Natural killer cell (primary cell): ENCODE measurements at regions not wholly inside any gene's neighbourhood (a gene's known extent, or its start where the extent isn't known, plus 50 kb on each side); places are given as distances from the start of the nearest gene placed in this dataset.

Experiments used
- ATAC-seq, 3 donors: fragments of 150-1000 bp in 2 of 3; fragments of 200-7000 bp in 1 of 3; cut with Tn5 transposase; 1 replicate in 1 of 3; 2 replicates in 2 of 3; pipeline ENCODE4 v1.10.0; 2021; ENCODE audit warnings: mild to moderate bottlenecking in 2 of 3, moderate library complexity in 2 of 3
- DNase-seq, 2 donors: peaks; one replicate each; pipeline versions ENCODE4 v3.0.0 to v3.0.0-alpha.2; 2013 to 2021; ENCODE audit warnings: mixed read lengths in 1 of 2
- H3K27ac ChIP-seq: one replicate; pipeline ENCODE4 v1.5.1; 2013; ENCODE audit warnings: mild to moderate bottlenecking, low read length
- H3K27me3 ChIP-seq: one replicate; pipeline ENCODE4 v1.6.1; 2013; ENCODE audit warnings: low read length; ENCODE audit not compliant: control insufficient read depth, insufficient read depth
- H3K36me3 ChIP-seq: one replicate; pipeline ENCODE4 v1.6.1; 2013; ENCODE audit warnings: low read length; ENCODE audit not compliant: control insufficient read depth, insufficient read depth
- H3K4me1 ChIP-seq: one replicate; pipeline ENCODE4 v1.6.1; 2013; ENCODE audit warnings: low read length; ENCODE audit not compliant: control insufficient read depth, insufficient read depth
- H3K4me3 ChIP-seq: one replicate; pipeline ENCODE4 v1.5.1; 2013; ENCODE audit warnings: low read length
- H3K9me3 ChIP-seq: one replicate; pipeline ENCODE4 v1.6.1; 2013; ENCODE audit warnings: low read length; ENCODE audit not compliant: control insufficient read depth, insufficient read depth
- H3K27ac Mint-ChIP-seq, 2 donors: one replicate each; pipeline ENCODE4 v1.8.0; 2022; ENCODE audit warnings: mild to moderate bottlenecking in 2 of 2, mixed read lengths in 2 of 2, moderate library complexity in 1 of 2
- H3K27me3 Mint-ChIP-seq, 2 donors: one replicate each; pipeline ENCODE4 v1.8.0; 2022; ENCODE audit warnings: low read depth in 2 of 2, mixed read lengths in 2 of 2
- H3K36me3 Mint-ChIP-seq: one replicate; pipeline ENCODE4 v1.8.0; 2022; ENCODE audit warnings: mixed read lengths
- H3K4me1 Mint-ChIP-seq, 2 donors: one replicate each; pipeline ENCODE4 v1.8.0; 2022; ENCODE audit warnings: mixed read lengths in 2 of 2
- H3K4me3 Mint-ChIP-seq: one replicate; pipeline ENCODE4 v1.8.0; 2022; ENCODE audit warnings: mild to moderate bottlenecking, moderate library complexity, mixed read lengths
- H3K9me3 Mint-ChIP-seq, 2 donors: one replicate each; pipeline ENCODE4 v1.8.0; 2022; ENCODE audit warnings: mixed read lengths in 2 of 2
- CTCF ChIP-seq: fragments of 200-600 bp; IDR thresholded peaks from one replicate; pipeline ENCODE4 v1.8.0; 2022; ENCODE audit warnings: antibody characterized with exemption
- WGBS: methylation state at CpG from one replicate; pipeline ENCODE4 v1.1.7; 2013; ENCODE audit warnings: missing lambda C conversion rate; ENCODE audit not compliant: insufficient coverage; 5-methylcytosine and 5-hydroxymethylcytosine counted together
- intact Hi-C: fragments of 100-400 bp; cut with micrococcal nuclease; formaldehyde crosslinking; loops from one replicate; pipeline ENCODE4 v1.14.2; 2022

GRCh38 chr16:86299882-86300610 is 210.3 kb upstream of the FOXF1 start:
- Mint-ChIP-seq H3K4me3 (no peak overlapping the region), H3K4me1 (peaks cover 0 to 4% of the 10 kb centered on the region in 2 donors), H3K9me3 (no peaks in the 10 kb centered on the region), H3K27ac (no peak overlapping the region), H3K36me3 (no peaks in the 10 kb centered on the region), H3K27me3 (peaks cover 49 to 63% of the 10 kb centered on the region in 2 donors)
- intact Hi-C loops, result no loop called here
- no peaks in the 10 kb centered on the region for H3K4me1 ChIP-seq
- TF ChIP-seq CTCF, result no peak
- no peak overlapping the region for H3K4me3 ChIP-seq
- H3K9me3 ChIP-seq, result no peaks in the 10 kb centered on the region
- no peaks in the 10 kb centered on the region for H3K36me3 ChIP-seq
- H3K27me3 ChIP-seq, result peaks cover 5% of the 10 kb centered on the region
- DNase-seq (no peak), ATAC-seq (no peak)
- no peak overlapping the region for H3K27ac ChIP-seq
- WGBS, result 74% methylated on average over 18 of the region's 18 CpGs

GRCh38 chr16:86300746-86301481 is 209.4 kb upstream of the FOXF1 start:
- no peak for TF ChIP-seq CTCF
- intact Hi-C loops, result no loop called here
- Mint-ChIP-seq H3K9me3 (no peaks in the 10 kb centered on the region), H3K27me3 (peaks cover 46 to 60% of the 10 kb centered on the region in 2 donors), H3K27ac (no peak overlapping the region), H3K36me3 (no peaks in the 10 kb centered on the region), H3K4me3 (no peak overlapping the region), H3K4me1 (peaks cover 0 to 4% of the 10 kb centered on the region in 2 donors)
- WGBS, result 4% methylated on average over 20 of the region's 20 CpGs
- H3K4me1 ChIP-seq, result no peaks in the 10 kb centered on the region
- no peaks in the 10 kb centered on the region for H3K9me3 ChIP-seq
- H3K27ac ChIP-seq, result no peak overlapping the region
- H3K36me3 ChIP-seq, result no peaks in the 10 kb centered on the region
- peaks cover 5% of the 10 kb centered on the region for H3K27me3 ChIP-seq
- ATAC-seq, result no peak
- no peak for DNase-seq
- H3K4me3 ChIP-seq, result no peak overlapping the region

- TF ChIP-seq CTCF, result no peak
- intact Hi-C loops, result no loop called here
- Histone ChIP-seq H3K4me1 (no peaks in the 10 kb centered on the region), H3K4me3 (no peak overlapping the region), H3K9me3 (no peaks in the 10 kb centered on the region), H3K27ac (no peak overlapping the region), H3K27me3 (peaks cover 5% of the 10 kb centered on the region), H3K36me3 (no peaks in the 10 kb centered on the region)
- Mint-ChIP-seq H3K27me3 (peaks cover 43 to 48% of the 10 kb centered on the region in 2 donors), H3K27ac (no peak overlapping the region), H3K4me3 (no peak overlapping the region), H3K4me1 (peaks cover 0 to 4% of the 10 kb centered on the region in 2 donors), H3K36me3 (no peaks in the 10 kb centered on the region), H3K9me3 (no peaks in the 10 kb centered on the region)
- ATAC-seq, result no peak
- DNase-seq, result no peak
- 87% methylated on average over 11 of the region's 11 CpGs for WGBS
Measured at GRCh38 chr16:86302421-86303109, 207.8 kb upstream of the FOXF1 start.
